CD4-positive, alpha-beta T cell treated with Interleukin-4 for 1 hour (primary cell): ENCODE measurements at regions not wholly inside any gene's neighbourhood (a gene's known extent, or its start where the extent isn't known, plus 50 kb on each side); places are given as distances from the start of the nearest gene placed in this dataset.
"Not testable (repeated sequence)": the region's sequence is repeated elsewhere in the genome, so short reads cannot be mapped to it uniquely, and the experiment has no call there.

Source experiments
- DNase-seq, 2 donors: peaks; one replicate each; pipeline ENCODE4 v3.0.0-alpha.2; 2020 to 2022

DNA sequence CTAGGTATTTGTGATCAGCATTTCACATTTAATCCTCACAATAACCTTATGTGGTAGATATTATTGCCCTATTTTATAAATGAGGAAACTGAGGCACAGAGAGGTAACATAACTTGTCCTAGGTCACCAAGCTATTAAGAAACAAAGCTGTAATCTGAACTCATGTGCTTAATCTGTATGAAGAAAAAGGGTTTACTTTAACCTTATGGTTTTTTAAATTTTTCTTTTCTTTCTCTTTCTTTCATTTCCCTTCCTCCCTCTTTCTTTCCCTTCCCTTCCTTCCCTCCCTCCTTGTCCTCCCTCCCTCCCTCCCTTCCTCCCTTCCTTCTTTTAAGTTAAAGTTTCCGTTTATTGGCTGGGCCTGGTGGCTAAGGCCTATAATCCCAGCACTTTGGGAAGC is 105.2 kb upstream of the AMZ2 start:
- no peak for DNase-seq

DNA sequence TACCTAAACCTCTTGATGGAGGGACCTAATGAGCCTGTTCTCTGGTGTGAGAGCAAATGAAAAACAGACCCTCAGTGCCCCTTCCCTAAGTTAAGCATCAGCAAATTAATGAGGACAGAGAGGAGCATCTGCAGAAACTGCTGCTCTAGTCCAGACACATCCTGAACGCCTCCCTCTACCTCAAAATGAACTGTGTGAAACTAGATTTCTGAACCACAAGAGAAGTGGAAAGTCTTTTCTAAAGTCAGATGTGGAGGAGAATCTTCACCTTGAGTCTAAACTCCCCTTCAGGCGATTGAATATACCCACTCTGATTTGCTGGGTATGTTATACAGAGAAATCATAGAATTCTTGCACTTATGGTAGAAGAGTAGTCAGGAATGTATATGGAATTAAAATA is 104.4 kb upstream of the AMZ2 start:
- DNase-seq, result no peak

GRCh38 chr17:68145088-68145487 is 102.8 kb upstream of the AMZ2 start:
- no peak for DNase-seq

DNA sequence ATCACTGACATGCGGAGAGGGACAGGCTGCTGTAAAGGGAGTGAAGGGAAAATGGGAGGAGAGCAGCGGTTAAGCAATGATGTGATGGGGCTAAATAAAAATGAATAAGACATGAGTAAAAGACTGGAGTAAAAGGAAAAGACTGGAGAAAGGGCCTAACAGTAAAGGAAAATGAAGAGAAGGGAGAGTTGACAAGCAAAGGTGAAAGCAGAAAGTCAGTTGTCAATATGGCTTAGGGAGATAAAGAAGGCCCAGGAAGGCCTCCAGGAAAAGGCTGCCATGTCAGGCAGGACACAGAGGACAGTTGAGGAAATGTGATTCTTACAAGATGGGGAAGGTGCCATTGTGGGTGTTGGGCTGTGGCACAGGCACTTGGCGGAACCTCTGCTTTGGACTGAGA is 98.9 kb upstream of the AMZ2 start:
- DNase-seq, result no peak

GRCh38 chr17:68152161-68152571 is 95.7 kb upstream of the AMZ2 start:
- no peak for DNase-seq

DNA sequence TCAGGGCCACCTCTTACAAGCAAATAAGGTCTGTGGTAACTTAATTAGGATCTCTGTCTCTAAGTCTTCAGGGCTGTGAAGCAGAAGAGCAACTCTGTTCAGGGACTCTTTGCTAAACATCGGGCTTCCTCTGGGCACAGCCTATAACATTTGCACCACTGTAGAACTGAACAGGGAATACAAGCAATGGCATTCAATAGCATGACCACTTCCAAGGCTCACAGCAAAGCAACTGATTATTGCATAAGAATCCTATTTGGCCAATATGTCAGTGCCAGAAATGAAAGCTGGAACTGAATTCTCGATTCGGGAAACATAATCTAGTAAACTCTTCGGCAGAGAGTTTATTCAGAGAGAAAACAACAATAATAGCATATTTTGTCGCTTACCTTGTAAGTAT is 92.2 kb upstream of the AMZ2 start:
- no peak for DNase-seq

GRCh38 chr17:68161644-68162428 is 86.0 kb upstream of the AMZ2 start:
- no peak for DNase-seq

DNA sequence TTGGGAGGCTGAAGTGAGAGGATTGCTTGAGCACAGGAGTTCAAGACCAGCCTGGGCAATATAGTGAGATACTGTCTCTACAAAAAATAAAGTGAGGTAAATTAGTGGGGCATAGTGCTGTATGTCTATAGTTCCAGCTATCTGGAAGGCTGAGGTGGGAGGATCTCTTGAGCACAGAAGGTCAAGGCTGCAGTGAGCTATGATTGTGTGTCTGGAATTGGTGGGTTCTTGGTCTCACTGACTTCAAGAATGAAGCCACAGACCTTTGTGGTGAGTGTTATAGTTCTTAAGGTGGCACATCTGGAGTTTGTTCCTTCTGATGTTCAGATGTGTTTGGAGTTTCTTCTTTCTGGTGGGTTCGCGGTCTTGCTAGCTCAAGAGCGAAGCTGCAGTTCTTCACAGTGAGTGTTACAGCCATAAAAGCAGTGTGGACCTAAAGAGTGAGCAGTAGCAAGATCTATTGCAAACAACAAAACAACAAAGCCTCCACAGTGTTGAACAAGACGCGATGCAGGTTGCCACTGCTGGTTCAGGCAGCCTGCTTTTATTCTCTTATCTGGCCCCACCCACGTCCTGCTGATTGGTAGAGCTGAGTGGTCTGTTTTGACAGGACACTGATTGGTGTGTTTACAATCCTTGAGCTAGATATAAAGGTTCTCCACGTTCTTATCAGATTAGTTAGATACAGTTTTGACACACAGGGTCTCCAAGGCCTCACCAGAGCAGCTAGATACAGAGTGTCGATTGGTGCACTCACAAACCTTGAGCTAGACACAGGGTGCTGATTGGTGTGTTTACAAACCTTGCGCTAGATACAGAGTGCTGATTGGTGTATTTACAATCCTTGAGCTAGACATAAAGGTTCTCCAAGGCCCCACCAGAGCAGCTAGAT is 79.3 kb upstream of the AMZ2 start:
- not testable (repeated sequence) for DNase-seq

- not testable (repeated sequence) for DNase-seq
Measured at GRCh38 chr17:68169165-68169821, 78.5 kb upstream of the AMZ2 start.

DNA sequence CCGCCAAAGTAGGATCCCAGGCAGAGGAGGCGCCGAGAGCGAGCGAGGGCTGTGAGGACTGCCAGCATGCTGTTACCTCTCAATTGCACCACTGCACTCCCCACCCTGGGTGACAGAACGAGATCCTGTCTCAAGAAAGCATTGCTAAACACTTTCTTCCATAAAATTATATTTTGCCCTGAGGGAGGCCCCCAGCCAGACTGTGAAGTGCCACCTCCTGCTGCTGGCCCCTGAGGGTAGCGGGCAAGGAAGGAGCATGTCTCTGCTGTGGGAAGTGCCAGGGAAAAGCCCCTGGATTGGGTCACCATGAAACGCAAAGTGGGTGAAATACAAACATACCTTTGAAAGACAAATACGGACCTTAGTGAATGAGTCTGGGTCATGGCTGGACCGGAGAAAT is 78.0 kb upstream of the AMZ2 start:
- no peak for DNase-seq

- no peak for DNase-seq
Measured at GRCh38 chr17:68170246-68170645, 77.6 kb upstream of the AMZ2 start.

DNA sequence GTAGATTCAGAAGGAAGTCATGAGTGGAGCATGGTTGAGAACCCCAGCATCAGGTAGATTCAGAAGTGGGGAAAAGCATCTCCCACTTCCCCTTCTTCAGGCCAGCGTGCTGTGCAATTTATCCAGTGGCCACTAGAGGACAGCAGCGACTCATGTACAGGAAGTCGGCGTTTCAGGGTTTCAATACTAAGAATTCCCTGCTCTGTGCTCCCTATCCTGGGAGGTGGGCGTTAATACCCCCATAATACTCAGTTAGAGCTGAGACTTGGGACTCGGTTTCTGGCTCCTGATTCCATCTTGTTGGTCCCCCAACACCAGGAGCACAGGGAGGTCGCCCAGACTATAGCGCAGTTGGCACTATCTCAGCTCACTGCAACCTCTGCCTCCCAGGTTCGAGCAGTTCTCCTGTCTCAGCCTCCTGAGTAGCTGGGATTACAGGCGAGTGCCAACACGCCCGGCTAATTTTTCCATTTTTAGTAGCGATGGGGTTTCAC is 75.3 kb upstream of the AMZ2 start:
- peak; percentile 79 to 81 for DNase-seq

GRCh38 chr17:68175416-68175815 is 72.4 kb upstream of the AMZ2 start:
- DNase-seq, result no peak

DNA sequence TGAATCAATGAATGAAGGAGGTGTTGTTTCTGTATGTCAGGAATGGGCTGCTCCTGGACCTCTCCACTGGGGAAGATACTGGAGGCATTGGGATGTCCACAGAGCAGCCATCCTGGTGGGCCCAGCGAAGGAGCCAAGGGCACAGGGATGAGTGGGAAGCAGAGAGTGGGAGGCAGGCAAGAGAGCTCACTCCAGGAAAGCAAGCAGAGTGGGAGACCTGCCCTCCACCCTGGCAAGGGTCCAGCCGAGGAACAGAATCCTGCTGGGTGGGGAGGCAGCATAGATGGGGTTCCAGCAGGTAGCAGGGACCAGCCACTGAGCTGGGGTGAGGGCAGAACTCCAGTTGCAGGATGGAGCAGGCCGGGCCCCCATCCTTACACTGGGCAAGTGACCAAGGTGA is 71.9 kb upstream of the AMZ2 start:
- DNase-seq, result no peak

GRCh38 chr17:68176718-68177117 is 71.1 kb upstream of the AMZ2 start:
- DNase-seq, result no peak

DNA sequence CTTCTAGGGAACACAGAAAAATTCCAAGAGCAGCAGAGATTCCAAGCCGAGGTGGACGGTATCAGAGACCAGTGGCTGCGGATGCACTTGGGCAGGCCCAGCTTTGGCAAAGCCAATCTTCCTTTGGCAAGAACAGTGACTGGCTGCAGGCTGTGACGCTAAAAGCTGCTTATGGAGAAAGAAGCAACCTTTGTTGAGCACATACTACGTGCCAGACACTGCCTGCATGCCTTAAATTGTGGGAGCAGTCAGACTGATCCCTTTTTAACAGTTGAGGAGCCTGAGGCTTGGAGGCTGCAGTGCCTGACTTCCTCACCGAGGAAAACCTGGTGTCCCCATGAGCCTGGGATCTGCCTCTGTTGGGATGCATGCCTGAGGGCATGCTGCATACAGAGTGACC is 69.0 kb upstream of the AMZ2 start:
- no peak for DNase-seq

DNA sequence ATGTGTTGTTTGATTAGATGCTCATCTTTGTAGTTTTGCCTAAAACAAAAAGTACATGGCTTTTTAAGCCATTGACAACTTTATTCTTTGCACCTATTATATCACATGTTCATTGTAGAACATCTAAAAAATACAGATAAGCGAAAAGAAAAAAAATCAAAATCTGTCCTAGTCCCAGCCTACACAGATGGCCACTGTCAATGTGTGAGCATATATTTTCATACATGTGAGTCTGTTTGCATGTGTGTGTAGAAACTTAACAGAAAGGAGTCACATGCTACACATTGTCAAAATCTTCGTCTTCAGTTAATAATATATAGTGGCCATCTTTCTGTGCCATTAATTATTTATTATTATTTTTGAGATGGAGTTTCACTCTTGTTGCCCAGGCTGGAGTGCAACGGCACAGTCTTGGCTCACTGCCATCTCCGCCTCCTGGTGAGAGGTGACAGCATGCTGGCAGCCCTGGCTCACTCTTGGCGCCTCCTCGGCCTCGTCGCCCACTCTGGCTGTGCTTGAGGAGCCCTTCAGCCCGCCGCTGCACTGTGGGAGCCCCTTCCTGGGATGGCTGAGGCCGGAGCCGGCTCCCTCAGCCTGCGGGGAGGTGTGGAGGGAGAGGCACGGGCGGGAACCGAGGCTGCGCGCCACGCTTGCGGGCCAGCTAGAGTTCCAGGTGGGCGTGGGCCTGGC is 68.5 kb upstream of the AMZ2 start:
- no peak for DNase-seq

DNA sequence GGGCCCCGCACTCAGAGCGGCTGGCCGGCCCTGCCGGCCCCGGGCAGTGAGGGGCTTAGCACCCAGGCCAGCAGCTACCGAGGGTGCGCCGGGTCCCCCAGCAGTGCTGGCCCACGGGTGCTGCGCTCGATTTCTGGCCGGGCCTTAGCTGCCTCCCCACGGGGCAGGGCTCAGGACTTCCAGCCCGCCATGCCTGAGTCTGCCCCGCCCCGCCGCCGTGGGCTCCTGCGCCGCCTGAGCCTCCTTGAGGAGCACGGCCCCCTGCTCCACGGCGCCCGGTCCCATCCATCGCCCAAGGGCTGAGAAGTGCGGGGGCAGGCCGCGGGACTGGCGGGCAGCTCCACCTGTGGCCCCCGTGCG is 67.9 kb upstream of the AMZ2 start:
- no peak for DNase-seq

- no peak for DNase-seq
Measured at GRCh38 chr17:68182011-68182306, 65.9 kb upstream of the AMZ2 start.

GRCh38 chr17:68182940-68183551 is 64.8 kb upstream of the AMZ2 start:
- peak; percentile 69 to 80 for DNase-seq

GRCh38 chr17:68184141-68184571 is 63.7 kb upstream of the AMZ2 start:
- DNase-seq, result no peak

DNA sequence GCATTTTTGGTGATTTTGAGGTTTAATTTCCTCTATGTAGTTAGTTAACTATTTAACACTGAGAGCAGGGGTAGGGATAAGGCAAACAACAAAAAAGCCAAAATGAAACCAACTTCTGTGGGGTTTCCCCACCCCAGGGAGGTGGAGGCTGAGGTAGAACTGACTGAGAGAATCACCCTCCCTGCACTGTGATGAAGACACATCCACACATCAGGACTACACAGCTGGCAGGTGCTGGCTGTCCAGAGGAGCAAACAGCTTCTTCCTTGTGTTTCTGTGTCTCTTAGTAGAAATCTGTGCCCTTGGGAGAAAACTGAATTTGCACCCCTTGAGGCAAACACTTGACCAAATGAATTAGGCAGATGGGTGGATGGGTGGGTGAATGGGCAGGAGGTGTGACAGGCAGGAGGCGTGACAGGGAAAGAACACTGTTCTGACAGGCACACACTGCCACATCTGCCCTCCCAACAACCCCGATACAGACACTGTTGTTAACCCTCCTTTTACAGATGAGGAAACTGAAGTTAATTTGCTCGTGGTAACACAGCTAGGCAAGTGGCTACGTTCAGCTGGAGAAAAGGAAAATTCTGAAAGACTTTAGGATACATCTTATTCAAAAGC is 62.9 kb upstream of the AMZ2 start:
- peak; percentile 58 to 82 for DNase-seq
